Esophagus mucosa (tissue), 1 donor: ENCODE measurements at regions not wholly inside any gene's neighbourhood (a gene's known extent, or its start where the extent isn't known, plus 50 kb on each side); places are given as distances from the start of the nearest gene placed in this dataset.

Experiments
- ATAC-seq: fragments of 200-7000 bp; cut with Tn5 transposase; one replicate; pipeline ENCODE4 v1.9.1; 2020
- donor health status: DM: yes; HTN: yes; CAD: no.

GRCh38 chr2:224325941-224326340, 76.0 kb downstream of the FAM124B start:
- ATAC-seq = no peak

- ATAC-seq = no peak
These were observed 77.3 kb downstream of the FAM124B start for GRCh38 chr2:224324604-224325003.

- ATAC-seq = no peak
These were observed 81.2 kb downstream of the FAM124B start for GRCh38 chr2:224320660-224321059.

- ATAC-seq = no peak
These were observed 82.2 kb downstream of the FAM124B start for GRCh38 chr2:224319750-224320149.

- no peak for ATAC-seq
These were observed 89.2 kb downstream of the FAM124B start for GRCh38 chr2:224312741-224313140.

GRCh38 chr2:224310943-224311625, 90.8 kb downstream of the FAM124B start:
- no peak for ATAC-seq

- ATAC-seq = no peak
These were observed 92.7 kb downstream of the FAM124B start for GRCh38 chr2:224309176-224309575.

GRCh38 chr2:224308272-224308911, 93.5 kb downstream of the FAM124B start:
- no peak for ATAC-seq

GRCh38 chr2:224302952-224303351, 99.0 kb downstream of the FAM124B start:
- no peak for ATAC-seq

GRCh38 chr2:224293976-224294375, 107.9 kb downstream of the FAM124B start:
- no peak for ATAC-seq

- no peak for ATAC-seq
These were observed 114.4 kb downstream of the FAM124B start for GRCh38 chr2:224287531-224287930.

- ATAC-seq = no peak
These were observed 115.0 kb downstream of the FAM124B start for GRCh38 chr2:224286923-224287322.

GRCh38 chr2:224284134-224284946, 117.6 kb downstream of the FAM124B start:
- ATAC-seq = peak; percentile 67

- ATAC-seq = no peak
These were observed 118.4 kb downstream of the FAM124B start for GRCh38 chr2:224283466-224283965.

GRCh38 chr2:224281374-224281773, 120.5 kb downstream of the FAM124B start:
- ATAC-seq = no peak

GRCh38 chr2:224278531-224278930, 123.4 kb downstream of the FAM124B start:
- peak; percentile 43 for ATAC-seq

- no peak for ATAC-seq
These were observed 125.7 kb downstream of the FAM124B start for GRCh38 chr2:224276251-224276650.

- no peak for ATAC-seq
These were observed 129.5 kb downstream of the FAM124B start for GRCh38 chr2:224272237-224272910.

- ATAC-seq = no peak
These were observed 130.2 kb downstream of the FAM124B start for GRCh38 chr2:224271617-224272236.

GRCh38 chr2:224268441-224268840, 133.5 kb downstream of the FAM124B start:
- peak; percentile 95 for ATAC-seq

GRCh38 chr2:224264259-224264658, 137.6 kb downstream of the FAM124B start:
- no peak for ATAC-seq

- ATAC-seq = no peak
These were observed 138.3 kb downstream of the FAM124B start for GRCh38 chr2:224263571-224264043.
